ENCODE measurements at regions not wholly inside any gene's neighbourhood (a gene's known extent, or its start where the extent isn't known, plus 50 kb on each side); places are given as distances from the start of the nearest gene placed in this dataset.

DNA sequence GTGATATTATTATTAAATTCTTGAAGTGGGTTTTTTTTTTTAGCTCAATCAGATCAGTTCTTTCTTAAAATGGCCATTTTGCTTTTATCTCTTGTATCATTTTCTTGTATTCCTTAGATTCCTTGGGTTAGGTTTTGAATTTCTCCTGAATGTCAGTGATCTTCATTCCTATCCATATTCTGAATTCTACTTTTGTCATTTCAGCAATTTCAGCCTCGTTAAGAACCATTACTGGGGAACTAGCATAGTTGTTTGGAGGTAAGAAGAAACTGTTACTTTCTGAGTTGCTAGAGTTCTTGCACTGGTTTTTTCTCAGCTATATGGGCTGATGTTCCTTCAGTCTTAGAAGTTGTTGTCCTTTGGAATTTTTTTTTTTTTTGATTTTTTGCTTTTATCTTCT lies 293.1 kb downstream of the MAP2K4 start:
- TF ChIP-seq, protein P1, sequence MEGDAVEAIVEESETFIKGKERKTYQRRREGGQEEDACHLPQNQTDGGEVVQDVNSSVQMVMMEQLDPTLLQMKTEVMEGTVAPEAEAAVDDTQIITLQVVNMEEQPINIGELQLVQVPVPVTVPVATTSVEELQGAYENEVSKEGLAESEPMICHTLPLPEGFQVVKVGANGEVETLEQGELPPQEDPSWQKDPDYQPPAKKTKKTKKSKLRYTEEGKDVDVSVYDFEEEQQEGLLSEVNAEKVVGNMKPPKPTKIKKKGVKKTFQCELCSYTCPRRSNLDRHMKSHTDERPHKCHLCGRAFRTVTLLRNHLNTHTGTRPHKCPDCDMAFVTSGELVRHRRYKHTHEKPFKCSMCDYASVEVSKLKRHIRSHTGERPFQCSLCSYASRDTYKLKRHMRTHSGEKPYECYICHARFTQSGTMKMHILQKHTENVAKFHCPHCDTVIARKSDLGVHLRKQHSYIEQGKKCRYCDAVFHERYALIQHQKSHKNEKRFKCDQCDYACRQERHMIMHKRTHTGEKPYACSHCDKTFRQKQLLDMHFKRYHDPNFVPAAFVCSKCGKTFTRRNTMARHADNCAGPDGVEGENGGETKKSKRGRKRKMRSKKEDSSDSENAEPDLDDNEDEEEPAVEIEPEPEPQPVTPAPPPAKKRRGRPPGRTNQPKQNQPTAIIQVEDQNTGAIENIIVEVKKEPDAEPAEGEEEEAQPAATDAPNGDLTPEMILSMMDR (IDR thresholded peaks at IDR 0.05; ENCODE audit: low read length, missing control alignments): no peak
- no peak overlapping the region for H3K4me3 ChIP-seq (replicated peaks; ENCODE audit: low read depth, low read length)
- DNase-seq (ENCODE audit: low read depth): no peak

- H3K4me3 ChIP-seq (replicated peaks; ENCODE audit: low read depth, low read length): no peak overlapping the region
- no peak for DNase-seq (ENCODE audit: low read depth)
- TF ChIP-seq, protein P1 (IDR thresholded peaks at IDR 0.05; ENCODE audit: low read length, missing control alignments): no peak
These were observed 295.3 kb downstream of the MAP2K4 start for GRCh38 chr17:12316021-12316420.

DNA sequence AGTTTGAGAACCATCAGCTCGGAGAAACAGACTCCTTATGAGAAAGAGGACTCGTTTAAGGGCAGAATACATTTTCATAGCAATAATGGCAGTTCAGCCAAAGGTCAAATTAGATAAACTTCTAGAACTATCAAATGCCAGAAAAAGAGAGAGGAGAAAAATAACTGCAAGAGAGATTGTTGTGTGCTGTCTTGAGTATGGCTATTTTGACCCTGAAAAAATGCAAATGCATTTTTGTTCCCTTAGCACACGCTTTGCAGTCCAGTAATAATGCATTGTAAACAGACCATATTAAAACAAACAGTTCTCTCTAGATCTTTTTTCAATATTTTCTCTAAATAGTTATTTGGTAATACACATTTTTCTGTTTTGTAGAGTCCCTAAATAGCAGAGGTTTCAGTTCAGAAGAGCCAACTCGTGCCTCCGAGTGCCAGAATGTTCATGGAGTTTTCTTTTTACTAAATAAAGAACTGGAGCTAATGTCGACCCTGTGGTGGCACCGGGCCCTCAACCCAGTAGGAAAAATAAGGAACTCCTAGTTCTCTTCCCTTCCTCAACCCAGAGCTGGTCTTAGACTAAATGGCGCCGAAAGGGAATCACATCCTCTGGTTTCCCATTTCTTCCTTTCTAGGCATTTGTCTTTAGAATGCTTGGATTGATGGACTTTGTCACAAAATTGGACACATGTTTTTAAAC lies 298.0 kb downstream of the MAP2K4 start:
- TF ChIP-seq, protein P1 (IDR thresholded peaks at IDR 0.05; ENCODE audit: low read length, missing control alignments): no peak
- no peak for DNase-seq (ENCODE audit: low read depth)
- H3K4me3 ChIP-seq (replicated peaks; ENCODE audit: low read depth, low read length): no peak overlapping the region

GRCh38 chr17:12320286-12320685 lies 299.6 kb downstream of the MAP2K4 start:
- TF ChIP-seq, protein P1 (IDR thresholded peaks at IDR 0.05; ENCODE audit: low read length, missing control alignments): no peak
- H3K4me3 ChIP-seq (replicated peaks; ENCODE audit: low read depth, low read length): no peak overlapping the region
- no peak for DNase-seq (ENCODE audit: low read depth)

- no peak overlapping the region for H3K4me3 ChIP-seq (replicated peaks; ENCODE audit: low read depth, low read length)
- no peak for DNase-seq (ENCODE audit: low read depth)
- TF ChIP-seq, protein P1 (IDR thresholded peaks at IDR 0.05; ENCODE audit: low read length, missing control alignments): no peak
These were observed 307.5 kb downstream of the MAP2K4 start for GRCh38 chr17:12328204-12328603.

- TF ChIP-seq, protein P1 (IDR thresholded peaks at IDR 0.05; ENCODE audit: low read length, missing control alignments): no peak
- no peak overlapping the region for H3K4me3 ChIP-seq (replicated peaks; ENCODE audit: low read depth, low read length)
- no peak for DNase-seq (ENCODE audit: low read depth)
These were observed 309.8 kb downstream of the MAP2K4 start for GRCh38 chr17:12330456-12330855.

DNA sequence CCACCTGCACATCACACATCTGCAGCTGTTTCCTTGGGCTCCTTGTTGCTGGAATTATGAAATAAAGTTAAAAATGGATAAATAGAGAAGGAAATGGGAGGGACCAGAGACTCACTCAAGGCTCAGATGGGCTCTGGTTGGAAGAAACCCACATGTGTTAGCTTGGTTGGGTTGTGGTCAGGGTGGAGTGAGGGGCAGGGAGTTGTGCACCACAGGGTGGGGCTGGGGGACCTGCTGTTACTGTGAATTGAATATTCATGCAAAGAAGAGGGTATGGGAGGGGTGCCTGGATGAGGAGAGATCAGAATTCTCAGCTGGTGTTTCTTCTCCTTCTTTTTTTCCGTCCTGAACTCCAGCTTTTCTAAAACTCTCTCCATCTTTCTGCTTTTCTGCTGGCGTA lies 320.7 kb downstream of the MAP2K4 start:
- H3K4me3 ChIP-seq (replicated peaks; ENCODE audit: low read depth, low read length): no peak overlapping the region
- TF ChIP-seq, protein P1 (IDR thresholded peaks at IDR 0.05; ENCODE audit: low read length, missing control alignments): no peak
- no peak for DNase-seq (ENCODE audit: low read depth)

Data from fibroblast of pulmonary artery (primary cell).